GM19025 (cell line): ENCODE measurements at regions not wholly inside any gene's neighbourhood (a gene's known extent, or its start where the extent isn't known, plus 50 kb on each side); places are given as distances from the start of the nearest gene placed in this dataset.
"Not testable (repeated sequence)": the region's sequence is repeated elsewhere in the genome, so short reads cannot be mapped to it uniquely, and the experiment has no call there.

Experiments
- ATAC-seq: cut with Tn5 transposase; IDR thresholded peaks from one replicate; pipeline ENCODE4 v1.9.1; 2021; ENCODE audit warnings: mild to moderate bottlenecking, low read depth, moderate library complexity; ENCODE audit not compliant: unreplicated experiment

- not testable (repeated sequence) for ATAC-seq
Observed at GRCh38 chr21:10400622-10401361, 120.6 kb upstream of the TPTE start.

- ATAC-seq, result not testable (repeated sequence)
Observed at GRCh38 chr21:10402461-10402860, 118.9 kb upstream of the TPTE start.

- not testable (repeated sequence) for ATAC-seq
Observed at GRCh38 chr21:10405331-10405730, 116.1 kb upstream of the TPTE start.

GRCh38 chr21:10409786-10410185, 111.6 kb upstream of the TPTE start:
- ATAC-seq, result not testable (repeated sequence)

- not testable (repeated sequence) for ATAC-seq
Observed at GRCh38 chr21:10410354-10410929, 110.9 kb upstream of the TPTE start.

GRCh38 chr21:10411776-10412526, 109.4 kb upstream of the TPTE start:
- not testable (repeated sequence) for ATAC-seq

- not testable (repeated sequence) for ATAC-seq
Observed at GRCh38 chr21:10412928-10413246, 108.5 kb upstream of the TPTE start.

- ATAC-seq, result not testable (repeated sequence)
Observed at GRCh38 chr21:10413247-10414120, 107.9 kb upstream of the TPTE start.

- not testable (repeated sequence) for ATAC-seq
Observed at GRCh38 chr21:10414121-10414924, 107.1 kb upstream of the TPTE start.

GRCh38 chr21:10414925-10415254, 106.5 kb upstream of the TPTE start:
- not testable (repeated sequence) for ATAC-seq

GRCh38 chr21:10415456-10415855, 105.9 kb upstream of the TPTE start:
- not testable (repeated sequence) for ATAC-seq

- ATAC-seq, result not testable (repeated sequence)
Observed at GRCh38 chr21:10415859-10416258, 105.5 kb upstream of the TPTE start.

GRCh38 chr21:10416691-10417447, 104.5 kb upstream of the TPTE start:
- ATAC-seq, result not testable (repeated sequence)

GRCh38 chr21:10417551-10418002, 103.8 kb upstream of the TPTE start:
- ATAC-seq, result not testable (repeated sequence)

GRCh38 chr21:10418250-10419048, 102.9 kb upstream of the TPTE start:
- ATAC-seq, result not testable (repeated sequence)

GRCh38 chr21:10421199-10421598, 100.2 kb upstream of the TPTE start:
- not testable (repeated sequence) for ATAC-seq

GRCh38 chr21:10421601-10422000, 99.8 kb upstream of the TPTE start:
- not testable (repeated sequence) for ATAC-seq
